ENCODE measurements at regions not wholly inside any gene's neighbourhood (a gene's known extent, or its start where the extent isn't known, plus 50 kb on each side); places are given as distances from the start of the nearest gene placed in this dataset.

GRCh38 chr6:170182781-170183120 lies 108.1 kb downstream of the DLL1 start:
- no peak for DNase-seq

GRCh38 chr6:170182093-170182780 lies 108.6 kb downstream of the DLL1 start:
- Histone ChIP-seq H3K27ac (ENCODE audit: insufficient read depth, low read length, poor library complexity, severe bottlenecking) (no peak overlapping the region), H3K4me3 (ENCODE audit: low read depth, low read length) (no peak overlapping the region), H3K4me1 (ENCODE audit: control insufficient read depth, insufficient read depth, low read length, poor library complexity, severe bottlenecking) (no peaks in the 10 kb centered on the region), H3K27me3 (ENCODE audit: control insufficient read depth, insufficient read depth, low read length) (no peaks in the 10 kb centered on the region), H3K9me3 (ENCODE audit: control insufficient read depth in 2 of 2, low read length in 2 of 2) (no peaks in the 10 kb centered on the region), H3K36me3 (ENCODE audit: control insufficient read depth, insufficient read depth, low read length) (no peaks in the 10 kb centered on the region)
- no peaks in the 10 kb centered on the region for H3K4me1 Mint-ChIP-seq
- peaks cover 0 to 5% (median 5%) of the 10 kb centered on the region in 7 donors for H3K9me3 Mint-ChIP-seq
- peaks cover 5% of the 10 kb centered on the region for H3K36me3 Mint-ChIP-seq
- H3K27ac Mint-ChIP-seq: peak overlapping the region in 1 of 3 donors; percentile 46
- H3K27me3 Mint-ChIP-seq: no peaks in the 10 kb centered on the region
- no peak for DNase-seq
- ATAC-seq (ENCODE audit: low read depth in 2 of 2): no peak
- no peak overlapping the region for H3K4me3 Mint-ChIP-seq

More at GRCh38 chr6:170182781-170183120, 108.1 kb downstream of the DLL1 start:
- no peak for ATAC-seq (ENCODE audit: low read depth in 2 of 2)
- H3K4me3 ChIP-seq (ENCODE audit: low read depth, low read length): no peak overlapping the region
- no peak overlapping the region for H3K4me3 Mint-ChIP-seq
- H3K36me3 Mint-ChIP-seq: peaks cover 5% of the 10 kb centered on the region
- no peaks in the 10 kb centered on the region for H3K36me3 ChIP-seq (ENCODE audit: control insufficient read depth, insufficient read depth, low read length)
- H3K27ac ChIP-seq (ENCODE audit: insufficient read depth, low read length, poor library complexity, severe bottlenecking): no peak overlapping the region
- H3K4me1 Mint-ChIP-seq: no peaks in the 10 kb centered on the region
- H3K27ac Mint-ChIP-seq: no peak overlapping the region
- H3K9me3 Mint-ChIP-seq: peaks cover 0 to 5% (median 5%) of the 10 kb centered on the region in 7 donors
- no peaks in the 10 kb centered on the region for H3K4me1 ChIP-seq (ENCODE audit: control insufficient read depth, insufficient read depth, low read length, poor library complexity, severe bottlenecking)
- H3K9me3 ChIP-seq (ENCODE audit: control insufficient read depth in 2 of 2, low read length in 2 of 2): no peaks in the 10 kb centered on the region
- H3K27me3 Mint-ChIP-seq: no peaks in the 10 kb centered on the region
- no peaks in the 10 kb centered on the region for H3K27me3 ChIP-seq (ENCODE audit: control insufficient read depth, insufficient read depth, low read length)

DNA sequence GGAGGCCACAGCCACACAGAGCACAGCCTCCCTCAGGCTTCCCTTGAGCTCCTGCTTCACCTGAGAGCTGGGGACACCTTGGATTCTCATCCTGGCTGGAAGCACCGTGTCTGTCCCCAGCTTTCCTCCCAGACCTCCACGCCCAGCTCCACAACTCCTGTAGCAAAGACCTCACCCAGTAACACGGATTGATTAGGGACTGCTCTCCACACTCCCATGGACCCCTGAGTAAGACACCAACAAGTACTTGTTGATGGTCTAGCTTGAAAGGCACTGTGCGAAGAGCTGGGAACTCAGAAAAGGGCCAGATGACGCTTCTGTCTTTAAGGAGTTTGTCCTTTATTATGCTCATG lies 109.6 kb downstream of the DLL1 start:
- H3K36me3 ChIP-seq (ENCODE audit: control insufficient read depth, insufficient read depth, low read length): no peaks in the 10 kb centered on the region
- Mint-ChIP-seq H3K4me1 (no peaks in the 10 kb centered on the region), H3K36me3 (peaks cover 5% of the 10 kb centered on the region), H3K4me3 (no peak overlapping the region), H3K9me3 (peaks cover 0 to 5% (median 5%) of the 10 kb centered on the region in 7 donors), H3K27ac (no peak overlapping the region), H3K27me3 (no peaks in the 10 kb centered on the region)
- H3K9me3 ChIP-seq (ENCODE audit: control insufficient read depth in 2 of 2, low read length in 2 of 2): no peaks in the 10 kb centered on the region
- DNase-seq (no peak), ATAC-seq (ENCODE audit: low read depth in 2 of 2) (no peak)
- no peak overlapping the region for H3K4me3 ChIP-seq (ENCODE audit: low read depth, low read length)
- H3K4me1 ChIP-seq (ENCODE audit: control insufficient read depth, insufficient read depth, low read length, poor library complexity, severe bottlenecking): no peaks in the 10 kb centered on the region
- H3K27me3 ChIP-seq (ENCODE audit: control insufficient read depth, insufficient read depth, low read length): no peaks in the 10 kb centered on the region
- H3K27ac ChIP-seq (ENCODE audit: insufficient read depth, low read length, poor library complexity, severe bottlenecking): no peak overlapping the region

GRCh38 chr6:170180671-170181337 lies 110.1 kb downstream of the DLL1 start:
- Histone ChIP-seq H3K27me3 (ENCODE audit: control insufficient read depth, insufficient read depth, low read length) (no peaks in the 10 kb centered on the region), H3K36me3 (ENCODE audit: control insufficient read depth, insufficient read depth, low read length) (no peaks in the 10 kb centered on the region), H3K27ac (ENCODE audit: insufficient read depth, low read length, poor library complexity, severe bottlenecking) (no peak overlapping the region), H3K9me3 (ENCODE audit: control insufficient read depth in 2 of 2, low read length in 2 of 2) (no peaks in the 10 kb centered on the region), H3K4me3 (ENCODE audit: low read depth, low read length) (no peak overlapping the region), H3K4me1 (ENCODE audit: control insufficient read depth, insufficient read depth, low read length, poor library complexity, severe bottlenecking) (no peaks in the 10 kb centered on the region)
- no peaks in the 10 kb centered on the region for H3K27me3 Mint-ChIP-seq
- DNase-seq (no peak), ATAC-seq (ENCODE audit: low read depth in 2 of 2) (no peak)
- H3K4me3 Mint-ChIP-seq: no peak overlapping the region
- H3K27ac Mint-ChIP-seq: no peak overlapping the region
- H3K9me3 Mint-ChIP-seq: peaks cover 0 to 5% (median 5%) of the 10 kb centered on the region in 7 donors
- H3K36me3 Mint-ChIP-seq: peaks cover 5% of the 10 kb centered on the region
- no peaks in the 10 kb centered on the region for H3K4me1 Mint-ChIP-seq

GRCh38 chr6:170179616-170180324 lies 111.1 kb downstream of the DLL1 start:
- H3K36me3 Mint-ChIP-seq: peaks cover 5% of the 10 kb centered on the region
- H3K4me3 Mint-ChIP-seq: no peak overlapping the region
- Histone ChIP-seq H3K27ac (ENCODE audit: insufficient read depth, low read length, poor library complexity, severe bottlenecking) (no peak overlapping the region), H3K4me3 (ENCODE audit: low read depth, low read length) (no peak overlapping the region), H3K4me1 (ENCODE audit: control insufficient read depth, insufficient read depth, low read length, poor library complexity, severe bottlenecking) (no peaks in the 10 kb centered on the region), H3K27me3 (ENCODE audit: control insufficient read depth, insufficient read depth, low read length) (no peaks in the 10 kb centered on the region), H3K36me3 (ENCODE audit: control insufficient read depth, insufficient read depth, low read length) (no peaks in the 10 kb centered on the region), H3K9me3 (ENCODE audit: control insufficient read depth in 2 of 2, low read length in 2 of 2) (no peaks in the 10 kb centered on the region)
- ATAC-seq (ENCODE audit: low read depth in 2 of 2): no peak
- DNase-seq: no peak
- no peak overlapping the region for H3K27ac Mint-ChIP-seq
- H3K9me3 Mint-ChIP-seq: peaks cover 0 to 5% (median 4%) of the 10 kb centered on the region in 7 donors
- H3K27me3 Mint-ChIP-seq: no peaks in the 10 kb centered on the region
- H3K4me1 Mint-ChIP-seq: no peaks in the 10 kb centered on the region

DNA sequence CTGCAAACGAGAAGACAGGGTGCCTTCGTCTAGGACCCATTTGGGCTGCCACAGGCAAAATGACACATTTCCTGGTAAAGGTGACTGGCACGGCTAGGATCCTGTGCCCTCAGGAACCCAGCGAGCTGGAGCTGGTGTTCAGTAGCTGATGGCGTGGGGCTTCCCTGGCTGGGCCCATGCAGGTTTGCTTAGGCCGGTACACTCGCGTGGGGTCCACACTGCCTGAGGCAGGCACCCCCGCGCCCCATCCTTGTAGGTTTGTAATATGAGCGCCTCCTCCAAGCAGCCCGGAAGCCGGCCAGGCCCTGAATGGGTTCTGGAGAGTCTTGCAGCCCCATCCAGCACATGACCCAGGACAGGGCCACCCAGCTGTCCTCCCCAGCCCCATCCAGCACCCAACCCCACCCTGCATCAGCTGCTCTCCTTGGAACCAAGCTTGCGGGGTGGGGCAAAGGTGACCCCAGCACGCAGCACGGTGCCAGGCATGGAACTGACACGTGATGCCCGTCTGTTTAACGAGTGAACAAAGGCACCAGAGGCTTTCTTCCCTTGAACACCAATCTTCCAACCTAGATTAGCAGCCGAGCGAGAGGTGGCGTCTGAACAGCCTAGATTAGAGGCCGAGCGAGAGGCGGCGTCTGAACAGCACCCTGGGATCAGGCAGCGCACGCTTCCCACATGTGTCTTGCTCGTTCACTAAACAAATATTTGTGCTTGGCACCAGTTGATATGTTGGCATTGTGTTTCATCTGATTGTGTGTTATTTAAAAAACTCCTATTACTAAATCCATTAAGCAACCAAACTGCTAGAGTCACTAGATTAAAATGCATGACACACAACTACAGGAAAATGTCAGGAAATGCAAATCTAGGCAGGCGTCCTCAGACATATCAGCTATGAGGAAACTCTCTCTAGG lies 112.1 kb downstream of the DLL1 start:
- H3K27ac ChIP-seq (ENCODE audit: insufficient read depth, low read length, poor library complexity, severe bottlenecking): no peak overlapping the region
- H3K4me1 ChIP-seq (ENCODE audit: control insufficient read depth, insufficient read depth, low read length, poor library complexity, severe bottlenecking): no peaks in the 10 kb centered on the region
- H3K36me3 Mint-ChIP-seq: peaks cover 5% of the 10 kb centered on the region
- H3K4me1 Mint-ChIP-seq: no peaks in the 10 kb centered on the region
- H3K27me3 Mint-ChIP-seq: no peaks in the 10 kb centered on the region
- no peak overlapping the region for H3K4me3 ChIP-seq (ENCODE audit: low read depth, low read length)
- no peaks in the 10 kb centered on the region for H3K9me3 ChIP-seq (ENCODE audit: control insufficient read depth in 2 of 2, low read length in 2 of 2)
- H3K36me3 ChIP-seq (ENCODE audit: control insufficient read depth, insufficient read depth, low read length): no peaks in the 10 kb centered on the region
- peaks cover 0 to 5% (median 4%) of the 10 kb centered on the region in 7 donors for H3K9me3 Mint-ChIP-seq
- no peaks in the 10 kb centered on the region for H3K27me3 ChIP-seq (ENCODE audit: control insufficient read depth, insufficient read depth, low read length)
- H3K27ac Mint-ChIP-seq: no peak overlapping the region
- no peak overlapping the region for H3K4me3 Mint-ChIP-seq
- no peak for DNase-seq
- ATAC-seq (ENCODE audit: low read depth in 2 of 2): no peak

- no peaks in the 10 kb centered on the region for H3K36me3 Mint-ChIP-seq
- no peaks in the 10 kb centered on the region for H3K9me3 ChIP-seq (ENCODE audit: control insufficient read depth in 2 of 2, low read length in 2 of 2)
- no peak overlapping the region for H3K27ac Mint-ChIP-seq
- DNase-seq (no peak), ATAC-seq (ENCODE audit: low read depth in 2 of 2) (no peak)
- no peak overlapping the region for H3K27ac ChIP-seq (ENCODE audit: insufficient read depth, low read length, poor library complexity, severe bottlenecking)
- no peaks in the 10 kb centered on the region for H3K4me1 ChIP-seq (ENCODE audit: control insufficient read depth, insufficient read depth, low read length, poor library complexity, severe bottlenecking)
- H3K4me3 ChIP-seq (ENCODE audit: low read depth, low read length): no peak overlapping the region
- H3K36me3 ChIP-seq (ENCODE audit: control insufficient read depth, insufficient read depth, low read length): no peaks in the 10 kb centered on the region
- no peak overlapping the region for H3K4me3 Mint-ChIP-seq
- H3K27me3 Mint-ChIP-seq: no peaks in the 10 kb centered on the region
- H3K27me3 ChIP-seq (ENCODE audit: control insufficient read depth, insufficient read depth, low read length): no peaks in the 10 kb centered on the region
- no peaks in the 10 kb centered on the region for H3K4me1 Mint-ChIP-seq
- H3K9me3 Mint-ChIP-seq: peaks cover 0 to 2% (median 0%) of the 10 kb centered on the region in 7 donors
Measured at GRCh38 chr6:170177772-170178560, 112.9 kb downstream of the DLL1 start.
